ENCODE measurements at regions not wholly inside any gene's neighbourhood (a gene's known extent, or its start where the extent isn't known, plus 50 kb on each side); places are given as distances from the start of the nearest gene placed in this dataset.
"Not testable (repeated sequence)": the region's sequence is repeated elsewhere in the genome, so short reads cannot be mapped to it uniquely, and the experiment has no call there.

- H3K27me3 ChIP-seq (replicated peaks; ENCODE audit: insufficient read depth): no peaks in the 10 kb centered on the region
- no peak overlapping the region for H3K4me3 ChIP-seq
- no peak for DNase-seq (ENCODE audit: low spot score)
- no peaks in the 10 kb centered on the region for H3K4me1 ChIP-seq (replicated peaks)
- 77% methylated on average over 2 of the region's 2 CpGs for WGBS
- no peaks in the 10 kb centered on the region for H3K36me3 ChIP-seq
- TF ChIP-seq POLR2A (IDR thresholded peaks at IDR 0.05): no peak
- H3K9me3 ChIP-seq: no peaks in the 10 kb centered on the region
- intact Hi-C loops (cut with DNase I): no loop called here
- no peak overlapping the region for H3K27ac ChIP-seq
Observed at GRCh38 chr10:62693306-62693705, 111.2 kb upstream of the ADO start.

GRCh38 chr10:62694537-62695126 lies 109.9 kb upstream of the ADO start:
- 57% methylated on average over 3 of the region's 3 CpGs for WGBS
- DNase-seq (ENCODE audit: low spot score): no peak
- TF ChIP-seq POLR2AphosphoS5 (IDR thresholded peaks at IDR 0.05) (no peak), CTCF (IDR thresholded peaks at IDR 0.05) (no peak), POLR2A (IDR thresholded peaks at IDR 0.05) (no peak)
- no peaks in the 10 kb centered on the region for H3K4me1 ChIP-seq (replicated peaks)
- H3K27me3 ChIP-seq (replicated peaks; ENCODE audit: insufficient read depth): no peaks in the 10 kb centered on the region
- H3K36me3 ChIP-seq: no peaks in the 10 kb centered on the region
- intact Hi-C loops (cut with DNase I): no loop called here
- no peak overlapping the region for H3K27ac ChIP-seq
- H3K9me3 ChIP-seq: no peaks in the 10 kb centered on the region
- no peak overlapping the region for H3K4me3 ChIP-seq

- no peaks in the 10 kb centered on the region for H3K4me1 ChIP-seq (replicated peaks)
- H3K27me3 ChIP-seq (replicated peaks; ENCODE audit: insufficient read depth): no peaks in the 10 kb centered on the region
- WGBS: 84% methylated on average over 2 of the region's 2 CpGs
- H3K9me3 ChIP-seq: no peaks in the 10 kb centered on the region
- H3K4me3 ChIP-seq: no peak overlapping the region
- H3K27ac ChIP-seq: no peak overlapping the region
- TF ChIP-seq POLR2A (IDR thresholded peaks at IDR 0.05) (no peak), CTCF (IDR thresholded peaks at IDR 0.05) (no peak), POLR2AphosphoS5 (IDR thresholded peaks at IDR 0.05) (no peak)
- no peaks in the 10 kb centered on the region for H3K36me3 ChIP-seq
- no peak for DNase-seq (ENCODE audit: low spot score)
- intact Hi-C loops (cut with DNase I): no loop called here
Observed at GRCh38 chr10:62696798-62697197, 107.7 kb upstream of the ADO start.

GRCh38 chr10:62699148-62699547 lies 105.4 kb upstream of the ADO start:
- TF ChIP-seq POLR2AphosphoS5 (IDR thresholded peaks at IDR 0.05): no peak
- TF ChIP-seq POLR2A (IDR thresholded peaks at IDR 0.05): no peak
- TF ChIP-seq CTCF (IDR thresholded peaks at IDR 0.05): no peak
- H3K4me1 ChIP-seq (replicated peaks): no peaks in the 10 kb centered on the region
- no peaks in the 10 kb centered on the region for H3K9me3 ChIP-seq
- no peak overlapping the region for H3K27ac ChIP-seq
- no peak overlapping the region for H3K4me3 ChIP-seq
- H3K36me3 ChIP-seq: no peaks in the 10 kb centered on the region
- intact Hi-C loops (cut with DNase I): no loop called here
- no peak for DNase-seq (ENCODE audit: low spot score)
- no peaks in the 10 kb centered on the region for H3K27me3 ChIP-seq (replicated peaks; ENCODE audit: insufficient read depth)

GRCh38 chr10:62704121-62704520 lies 100.4 kb upstream of the ADO start:
- H3K27ac ChIP-seq; H3K4me1 ChIP-seq (replicated peaks); H3K4me3 ChIP-seq; DNase-seq (ENCODE audit: low spot score); H3K27me3 ChIP-seq (replicated peaks; ENCODE audit: insufficient read depth); H3K9me3 ChIP-seq; H3K36me3 ChIP-seq; intact Hi-C loops (cut with DNase I): not testable (repeated sequence)
- WGBS: 88% methylated on average over 3 of the region's 3 CpGs

GRCh38 chr10:62705789-62706188 lies 98.7 kb upstream of the ADO start:
- H3K4me3 ChIP-seq: no peak overlapping the region
- H3K4me1 ChIP-seq (replicated peaks): no peaks in the 10 kb centered on the region
- H3K9me3 ChIP-seq: no peaks in the 10 kb centered on the region
- WGBS: 85% methylated on average over 2 of the region's 2 CpGs
- H3K27me3 ChIP-seq (replicated peaks; ENCODE audit: insufficient read depth): no peaks in the 10 kb centered on the region
- no peak overlapping the region for H3K27ac ChIP-seq
- DNase-seq (ENCODE audit: low spot score): no peak
- H3K36me3 ChIP-seq: no peaks in the 10 kb centered on the region
- TF ChIP-seq POLR2AphosphoS5 (IDR thresholded peaks at IDR 0.05) (no peak), POLR2A (IDR thresholded peaks at IDR 0.05) (no peak), CTCF (IDR thresholded peaks at IDR 0.05) (no peak)
- intact Hi-C loops (cut with DNase I): no loop called here
